ENCODE measurements at regions not wholly inside any gene's neighbourhood (a gene's known extent, or its start where the extent isn't known, plus 50 kb on each side); places are given as distances from the start of the nearest gene placed in this dataset.

DNA sequence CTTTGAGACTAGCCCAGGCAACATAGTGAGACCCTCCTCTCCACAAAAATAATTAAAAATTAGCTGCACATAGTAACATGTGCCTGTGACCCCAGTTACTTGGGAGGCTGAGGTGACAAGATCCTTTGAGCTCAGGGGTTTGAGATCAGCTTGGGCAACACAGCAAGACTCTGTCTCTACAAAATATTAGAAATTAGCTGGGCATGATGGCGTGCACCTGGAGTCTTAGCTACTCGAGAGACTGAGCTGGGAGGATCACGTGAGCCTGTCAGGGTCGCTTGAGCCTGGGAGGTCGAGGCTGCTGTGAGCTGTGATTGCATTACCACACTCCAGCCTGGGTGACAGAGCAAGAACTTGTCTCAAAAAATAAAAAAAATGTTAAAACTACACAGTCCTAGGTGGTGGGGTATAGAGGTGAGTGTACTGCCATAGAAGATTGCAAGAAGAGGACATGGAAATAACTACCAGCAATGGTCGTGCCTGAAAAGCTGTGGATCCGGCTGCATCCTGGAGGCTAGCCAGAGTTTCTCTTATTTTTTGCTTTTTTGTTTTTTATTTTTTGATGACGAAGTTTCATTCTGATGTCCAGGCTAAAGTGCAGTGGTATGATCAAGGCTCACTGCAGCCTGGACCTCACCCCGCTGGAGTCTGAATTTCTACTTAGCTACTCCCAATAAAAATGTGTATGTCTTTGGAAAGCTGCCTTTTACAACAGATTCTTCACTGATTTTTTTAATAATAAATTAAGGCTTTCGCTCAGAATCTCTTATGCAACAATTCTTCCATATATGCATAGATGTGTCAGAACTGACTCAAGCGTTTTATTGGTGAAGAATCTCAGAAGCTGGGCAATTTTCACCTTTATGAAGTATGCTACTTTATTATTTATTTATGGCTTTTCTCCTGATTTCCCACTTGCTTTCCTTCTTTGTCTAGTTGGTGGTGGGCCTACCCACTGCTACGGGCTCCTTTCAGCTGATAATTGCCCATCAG, 393.8 kb downstream of the TSHZ3 start:
- TF ChIP-seq, protein P1, sequence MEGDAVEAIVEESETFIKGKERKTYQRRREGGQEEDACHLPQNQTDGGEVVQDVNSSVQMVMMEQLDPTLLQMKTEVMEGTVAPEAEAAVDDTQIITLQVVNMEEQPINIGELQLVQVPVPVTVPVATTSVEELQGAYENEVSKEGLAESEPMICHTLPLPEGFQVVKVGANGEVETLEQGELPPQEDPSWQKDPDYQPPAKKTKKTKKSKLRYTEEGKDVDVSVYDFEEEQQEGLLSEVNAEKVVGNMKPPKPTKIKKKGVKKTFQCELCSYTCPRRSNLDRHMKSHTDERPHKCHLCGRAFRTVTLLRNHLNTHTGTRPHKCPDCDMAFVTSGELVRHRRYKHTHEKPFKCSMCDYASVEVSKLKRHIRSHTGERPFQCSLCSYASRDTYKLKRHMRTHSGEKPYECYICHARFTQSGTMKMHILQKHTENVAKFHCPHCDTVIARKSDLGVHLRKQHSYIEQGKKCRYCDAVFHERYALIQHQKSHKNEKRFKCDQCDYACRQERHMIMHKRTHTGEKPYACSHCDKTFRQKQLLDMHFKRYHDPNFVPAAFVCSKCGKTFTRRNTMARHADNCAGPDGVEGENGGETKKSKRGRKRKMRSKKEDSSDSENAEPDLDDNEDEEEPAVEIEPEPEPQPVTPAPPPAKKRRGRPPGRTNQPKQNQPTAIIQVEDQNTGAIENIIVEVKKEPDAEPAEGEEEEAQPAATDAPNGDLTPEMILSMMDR (IDR thresholded peaks at IDR 0.05; ENCODE audit: poor library complexity, severe bottlenecking), result no peak
- TF ChIP-seq EZH2 (IDR thresholded peaks at IDR 0.05; ENCODE audit: borderline replicate concordance, insufficient read depth, low read length, poor library complexity, severe bottlenecking) (no peak), SMC3 (conservative IDR thresholded peaks at IDR 0.05; ENCODE audit: poor library complexity) (no peak), RAD21 (conservative IDR thresholded peaks at IDR 0.05) (no peak), TAF1 (IDR thresholded peaks at IDR 0.05; ENCODE audit: low read depth) (no peak)

Measured in neural cell (in vitro differentiated cells).